ENCODE measurements at regions not wholly inside any gene's neighbourhood (a gene's known extent, or its start where the extent isn't known, plus 50 kb on each side); places are given as distances from the start of the nearest gene placed in this dataset.

- BruUV-seq (replicated peaks) = no TSS peak
- CTCF ChIA-PET = no interaction called here
Measured at GRCh38 chr12:114046236-114046998, 80.3 kb upstream of the RBM19 start.

GRCh38 chr12:114045349-114045748 lies 79.2 kb upstream of the RBM19 start:
- no peaks in the 10 kb centered on the region; the same call in 1 of the 2 replicates for H4K20me1 ChIP-seq (ENCODE audit: insufficient read depth)
- H3K79me2 ChIP-seq (ENCODE audit: insufficient read depth, low read length) = no peaks in the 10 kb centered on the region
- no peak overlapping the region for H3K4me3 ChIP-seq (replicated peaks in 1 of 2; ENCODE audit: low read depth in 1 of 2, low read length in 2 of 2)
- CTCF ChIA-PET = no interaction called here
- no peak overlapping the region for H2AFZ ChIP-seq (ENCODE audit: low read depth, low read length, poor library complexity, severe bottlenecking)
- intact Hi-C loops (cut with micrococcal nuclease) = no loop called here
- H3K9me2 ChIP-seq (ENCODE audit: insufficient read depth) = no peaks in the 10 kb centered on the region
- no peak overlapping the region for H3K4me2 ChIP-seq (ENCODE audit: low read length)
- H3K4me1 ChIP-seq (ENCODE audit: control insufficient read depth in 1 of 2, insufficient read depth in 2 of 2, low read length in 2 of 2) = no peaks in the 10 kb centered on the region
- no peaks in the 10 kb centered on the region for H3K36me3 ChIP-seq (ENCODE audit: control insufficient read depth in 1 of 2, insufficient read depth in 2 of 2, low read length in 2 of 2)
- no peak overlapping the region for H3K9ac ChIP-seq (ENCODE audit: low read length)
- DNase-seq (ENCODE audit: low read depth, low spot score) (no peak), ATAC-seq (no peak)
- no peak for TF ChIP-seq CBX3 (IDR thresholded peaks at IDR 0.05; ENCODE audit: low read depth)
- TF ChIP-seq YY1 (IDR thresholded peaks at IDR 0.05; ENCODE audit: extremely low read depth, insufficient replicate concordance, low read depth, low read length) = no peak
- no peak for TF ChIP-seq CTCF (IDR thresholded peaks at IDR 0.05 in 2 of 3, conservative IDR thresholded peaks at IDR 0.05 in 1 of 3; ENCODE audit: borderline replicate concordance in 1 of 3, insufficient read depth in 1 of 3, low read depth in 2 of 3, low read length in 2 of 3)
- no peak for TF ChIP-seq EZH2 (IDR thresholded peaks at IDR 0.05)
- no peak for TF ChIP-seq CEBPB (IDR thresholded peaks at IDR 0.05; ENCODE audit: low read depth)
- TF ChIP-seq POLR2AphosphoS5 (IDR thresholded peaks at IDR 0.05; ENCODE audit: low read depth, low read length) = no peak
- no peak for TF ChIP-seq FOSL1 (IDR thresholded peaks at IDR 0.05; ENCODE audit: low read depth)
- no peak for TF ChIP-seq JUND (IDR thresholded peaks at IDR 0.05)
- TF ChIP-seq, protein P1, sequence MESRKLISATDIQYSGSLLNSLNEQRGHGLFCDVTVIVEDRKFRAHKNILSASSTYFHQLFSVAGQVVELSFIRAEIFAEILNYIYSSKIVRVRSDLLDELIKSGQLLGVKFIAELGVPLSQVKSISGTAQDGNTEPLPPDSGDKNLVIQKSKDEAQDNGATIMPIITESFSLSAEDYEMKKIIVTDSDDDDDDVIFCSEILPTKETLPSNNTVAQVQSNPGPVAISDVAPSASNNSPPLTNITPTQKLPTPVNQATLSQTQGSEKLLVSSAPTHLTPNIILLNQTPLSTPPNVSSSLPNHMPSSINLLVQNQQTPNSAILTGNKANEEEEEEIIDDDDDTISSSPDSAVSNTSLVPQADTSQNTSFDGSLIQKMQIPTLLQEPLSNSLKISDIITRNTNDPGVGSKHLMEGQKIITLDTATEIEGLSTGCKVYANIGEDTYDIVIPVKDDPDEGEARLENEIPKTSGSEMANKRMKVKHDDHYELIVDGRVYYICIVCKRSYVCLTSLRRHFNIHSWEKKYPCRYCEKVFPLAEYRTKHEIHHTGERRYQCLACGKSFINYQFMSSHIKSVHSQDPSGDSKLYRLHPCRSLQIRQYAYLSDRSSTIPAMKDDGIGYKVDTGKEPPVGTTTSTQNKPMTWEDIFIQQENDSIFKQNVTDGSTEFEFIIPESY (IDR thresholded peaks at IDR 0.05; ENCODE audit: extremely low read depth, insufficient replicate concordance, low read length) = no peak
- H3K27ac ChIP-seq (ENCODE audit: low read depth, low read length) = no peak overlapping the region
- RAD21 ChIA-PET (ENCODE audit: low non-redundant PET in 1 of 2, low total read pairs in 2 of 2, uncharacterized antibody in 2 of 2, unreplicated experiment in 2 of 2) = no interaction called here
- H3K27me3 ChIP-seq (ENCODE audit: insufficient read depth, low read length) = peaks cover 73% of the 10 kb centered on the region
- POLR2A ChIA-PET = no interaction called here
- no TSS peak for BruUV-seq (replicated peaks)
- H3K9me3 ChIP-seq (ENCODE audit: control insufficient read depth in 1 of 2, insufficient read depth in 1 of 2, low read depth in 1 of 2, low read length in 2 of 2) = no peaks in the 10 kb centered on the region

More at GRCh38 chr12:114046236-114046998, 80.3 kb upstream of the RBM19 start:
- H3K9me3 ChIP-seq (ENCODE audit: control insufficient read depth in 1 of 2, insufficient read depth in 1 of 2, low read depth in 1 of 2, low read length in 2 of 2) = no peaks in the 10 kb centered on the region
- H3K9me2 ChIP-seq (ENCODE audit: insufficient read depth) = no peaks in the 10 kb centered on the region
- TF ChIP-seq SRF (IDR thresholded peaks at IDR 0.05; ENCODE audit: low read depth) = no peak
- H2AFZ ChIP-seq (ENCODE audit: low read depth, low read length, poor library complexity, severe bottlenecking) = no peak overlapping the region
- ATAC-seq (no peak), DNase-seq (ENCODE audit: low read depth, low spot score) (no peak)
- POLR2A ChIA-PET = no interaction called here
- intact Hi-C loops (cut with micrococcal nuclease) = no loop called here
- no peaks in the 10 kb centered on the region for H3K79me2 ChIP-seq (ENCODE audit: insufficient read depth, low read length)
- RAD21 ChIA-PET (ENCODE audit: low non-redundant PET in 1 of 2, low total read pairs in 2 of 2, uncharacterized antibody in 2 of 2, unreplicated experiment in 2 of 2) = no interaction called here
- no peak overlapping the region for H3K9ac ChIP-seq (ENCODE audit: low read length)
- no peak overlapping the region for H3K4me3 ChIP-seq (replicated peaks in 1 of 2; ENCODE audit: low read depth in 1 of 2, low read length in 2 of 2)
- no peak overlapping the region for H3K27ac ChIP-seq (ENCODE audit: low read depth, low read length)
- no peaks in the 10 kb centered on the region for H3K36me3 ChIP-seq (ENCODE audit: control insufficient read depth in 1 of 2, insufficient read depth in 2 of 2, low read length in 2 of 2)
- H3K4me2 ChIP-seq (ENCODE audit: low read length) = no peak overlapping the region
- no peaks in the 10 kb centered on the region for H3K4me1 ChIP-seq (ENCODE audit: control insufficient read depth in 1 of 2, insufficient read depth in 2 of 2, low read length in 2 of 2)
- peaks cover 79% of the 10 kb centered on the region for H3K27me3 ChIP-seq (ENCODE audit: insufficient read depth, low read length)
- H4K20me1 ChIP-seq (ENCODE audit: insufficient read depth) = no peaks in the 10 kb centered on the region; the same call in 1 of the 2 replicates
